Upper lobe of left lung (tissue), 4 donors: ENCODE measurements at regions not wholly inside any gene's neighbourhood (a gene's known extent, or its start where the extent isn't known, plus 50 kb on each side); places are given as distances from the start of the nearest gene placed in this dataset.

Source experiments
- CTCF ChIP-seq, 6 experiments: fragments of 450-650 bp in 4 of 6; fragments of 200-600 bp in 2 of 6; sonication (generic) in 2 of 6; IDR thresholded peaks; one replicate each; pipeline ENCODE4 v1.5.1; 2016 to 2019; ENCODE audit warnings: antibody characterized with exemption in 6 of 6
- EP300 ChIP-seq, 4 donors: sonication (generic); formaldehyde crosslinking; IDR thresholded peaks; one replicate each; pipeline ENCODE4 v1.5.1; 2017; ENCODE audit warnings: antibody characterized with exemption in 4 of 4, control low read depth in 2 of 4
- POLR2A ChIP-seq, 4 donors: fragments of 450-650 bp; IDR thresholded peaks; one replicate each; pipeline ENCODE4 v1.5.1; 2016 to 2017; ENCODE audit warnings: antibody characterized with exemption in 4 of 4, mild to moderate bottlenecking in 2 of 4
- POLR2AphosphoS5 ChIP-seq, 2 donors: sonication (generic); formaldehyde crosslinking; IDR thresholded peaks; one replicate each; pipeline ENCODE4 v1.5.1; 2017; ENCODE audit warnings: antibody characterized with exemption in 2 of 2

DNA sequence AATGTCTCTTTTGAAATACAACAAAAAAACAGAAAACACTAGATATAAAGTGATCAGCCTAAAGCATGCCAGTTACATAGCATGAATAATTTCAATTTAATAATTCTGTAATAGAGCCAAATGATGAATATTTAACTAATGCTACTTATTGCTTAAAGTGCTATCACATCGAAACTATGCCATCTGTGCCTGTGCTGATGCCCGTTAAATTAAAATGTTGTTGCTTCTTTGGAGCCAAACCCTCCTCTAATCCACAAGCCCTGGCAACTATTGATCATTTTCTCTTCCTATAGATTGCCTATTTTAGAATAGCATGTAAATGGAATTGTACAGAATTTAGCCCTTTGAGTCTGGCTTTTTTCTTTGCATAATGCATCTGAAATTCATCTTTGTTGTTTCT lies 356.2 kb downstream of the CHSY3 start:
- no peak for TF ChIP-seq POLR2A (IDR thresholded peaks at IDR 0.05)
- TF ChIP-seq CTCF (IDR thresholded peaks at IDR 0.05) = no peak
- no peak for TF ChIP-seq POLR2AphosphoS5 (IDR thresholded peaks at IDR 0.05)
- no peak for TF ChIP-seq EP300 (IDR thresholded peaks at IDR 0.05)
